ENCODE measurements at regions not wholly inside any gene's neighbourhood (a gene's known extent, or its start where the extent isn't known, plus 50 kb on each side); places are given as distances from the start of the nearest gene placed in this dataset.

DNA sequence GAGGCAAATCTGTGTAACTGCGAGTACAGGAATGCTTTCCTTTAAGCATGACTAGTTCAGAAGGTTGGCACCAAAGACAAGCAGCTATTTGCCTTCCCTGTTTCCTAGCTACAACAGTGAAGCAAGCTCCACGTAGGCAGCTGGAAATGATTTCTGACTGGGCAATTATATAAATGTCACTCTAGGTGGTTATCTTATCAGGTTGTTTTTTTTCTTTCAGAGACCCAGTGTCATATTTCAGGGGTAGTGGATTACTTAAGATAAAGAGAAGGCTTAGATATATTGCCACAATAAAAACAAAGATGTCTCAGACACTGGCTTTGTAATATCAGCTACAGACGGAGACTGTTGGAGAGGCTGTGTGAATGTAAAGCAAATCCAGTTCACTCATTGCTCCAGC lies 748.9 kb upstream of the NXPH2 start:
- FAIRE-seq: no peak
- TF ChIP-seq POLR2A (IDR thresholded peaks at IDR 0.05; ENCODE audit: low read depth, low read length): no peak
- DNase-seq (ENCODE audit: insufficient read length, low spot score): no peak

DNA sequence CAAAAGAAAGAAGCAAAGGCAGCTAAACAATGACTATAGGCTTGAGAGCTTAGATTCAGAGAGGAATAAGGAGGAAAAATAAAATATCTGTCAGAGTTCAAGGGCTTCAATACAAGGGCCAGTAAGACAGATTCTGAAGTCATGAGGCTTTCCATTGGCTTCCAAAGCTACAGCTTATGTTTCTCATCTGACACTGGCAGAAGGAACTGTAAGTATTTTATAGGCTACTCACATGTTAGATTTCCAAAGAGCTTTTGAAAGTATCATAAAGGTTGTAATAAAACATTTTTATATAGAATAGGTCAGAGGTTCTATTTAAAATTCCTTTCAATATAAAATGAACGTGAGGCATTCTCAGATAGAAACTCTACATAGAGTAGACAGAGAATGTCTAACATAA lies 746.6 kb upstream of the NXPH2 start:
- DNase-seq (ENCODE audit: insufficient read length, low spot score): no peak
- TF ChIP-seq POLR2A (IDR thresholded peaks at IDR 0.05; ENCODE audit: low read depth, low read length): no peak
- no peak for FAIRE-seq

DNA sequence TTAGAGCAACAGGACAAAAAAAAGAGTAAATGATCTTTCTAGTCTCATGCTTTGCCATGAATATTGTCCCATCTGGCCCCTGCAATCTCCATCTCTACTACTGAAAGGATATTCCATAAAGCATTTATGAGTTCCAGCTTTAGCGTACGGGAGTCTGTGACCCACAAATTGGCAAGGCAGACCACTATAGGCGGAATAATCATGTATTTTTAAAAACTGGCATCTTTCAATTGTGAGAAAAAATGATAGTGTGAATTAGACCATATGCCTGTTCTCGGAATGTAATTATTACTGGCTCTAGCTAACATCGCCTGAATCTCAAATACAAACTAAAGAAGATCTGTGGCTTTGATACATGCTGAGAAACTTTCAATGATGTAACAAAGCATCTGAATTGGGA lies 738.1 kb upstream of the NXPH2 start:
- no peak for FAIRE-seq
- no peak for TF ChIP-seq POLR2A (IDR thresholded peaks at IDR 0.05; ENCODE audit: low read depth, low read length)
- DNase-seq (ENCODE audit: insufficient read length, low spot score): no peak

DNA sequence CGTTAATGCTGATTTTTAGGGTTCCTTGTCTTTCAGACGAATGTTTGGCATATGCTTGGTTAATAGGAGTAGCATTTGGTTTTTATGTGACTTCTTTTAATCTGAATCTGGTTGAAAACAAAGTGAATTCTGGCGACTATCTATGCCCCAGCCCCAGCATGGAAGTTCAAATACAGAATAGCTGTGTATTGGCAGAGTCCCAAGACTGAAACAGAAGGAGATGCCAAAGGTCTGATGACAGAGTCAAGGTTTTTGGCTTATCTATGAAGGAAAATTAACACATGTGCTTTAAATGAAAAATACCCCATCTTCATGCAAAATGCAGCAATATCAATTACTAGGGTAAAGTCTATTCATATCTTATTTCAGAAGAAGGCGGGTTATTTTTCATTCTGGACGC lies 734.8 kb upstream of the NXPH2 start:
- TF ChIP-seq POLR2A (IDR thresholded peaks at IDR 0.05; ENCODE audit: low read depth, low read length): no peak
- FAIRE-seq: no peak
- DNase-seq (ENCODE audit: insufficient read length, low spot score): no peak

DNA sequence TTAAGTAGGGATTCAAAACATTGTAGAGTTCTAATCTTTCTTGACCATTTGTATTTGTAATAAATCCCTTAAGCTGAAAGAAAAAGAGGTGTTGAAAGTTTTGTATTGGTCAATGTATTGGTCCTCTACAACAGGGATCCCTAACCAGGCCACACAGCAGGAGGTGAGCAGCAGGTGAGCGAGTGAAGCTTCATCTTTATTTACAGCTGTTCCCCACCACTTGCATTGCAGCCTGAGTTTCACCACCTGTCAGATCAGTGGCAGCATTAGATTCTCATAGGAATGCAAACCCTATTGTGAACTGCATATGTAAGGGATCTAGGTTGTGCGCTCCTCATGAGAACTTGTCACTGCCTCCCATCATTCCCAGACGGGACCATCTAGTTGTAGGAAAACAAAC lies 715.7 kb upstream of the NXPH2 start:
- no peak for FAIRE-seq
- no peak for TF ChIP-seq POLR2A (IDR thresholded peaks at IDR 0.05; ENCODE audit: low read depth, low read length)
- DNase-seq (ENCODE audit: insufficient read length, low spot score): no peak

DNA sequence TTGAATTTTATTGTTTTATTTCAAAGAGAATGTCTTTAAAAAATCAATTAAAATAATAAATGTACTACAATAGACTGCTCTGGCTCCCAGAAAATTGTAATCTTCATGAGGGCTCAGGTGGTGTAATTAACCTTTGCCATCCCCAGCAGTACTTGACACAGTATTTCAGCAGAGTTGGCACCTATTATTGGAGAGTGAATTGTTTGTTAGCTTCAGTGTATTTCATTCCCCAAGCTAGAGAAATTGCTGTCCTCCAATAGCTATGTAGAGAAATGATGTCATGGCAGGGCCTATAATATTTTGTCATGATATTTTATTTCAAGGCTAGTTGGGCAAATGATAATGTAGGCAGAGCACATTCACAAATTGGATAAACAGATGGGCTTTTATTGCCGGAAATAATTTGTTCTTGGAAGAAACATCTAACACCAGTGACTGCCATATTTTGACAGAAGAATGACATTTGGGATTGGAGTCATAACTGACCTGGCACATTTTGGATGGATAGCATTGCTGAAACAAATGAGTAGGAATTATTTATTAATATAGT lies 712.0 kb upstream of the NXPH2 start:
- FAIRE-seq: no peak
- DNase-seq (ENCODE audit: insufficient read length, low spot score): no peak
- TF ChIP-seq POLR2A (IDR thresholded peaks at IDR 0.05; ENCODE audit: low read depth, low read length): no peak

DNA sequence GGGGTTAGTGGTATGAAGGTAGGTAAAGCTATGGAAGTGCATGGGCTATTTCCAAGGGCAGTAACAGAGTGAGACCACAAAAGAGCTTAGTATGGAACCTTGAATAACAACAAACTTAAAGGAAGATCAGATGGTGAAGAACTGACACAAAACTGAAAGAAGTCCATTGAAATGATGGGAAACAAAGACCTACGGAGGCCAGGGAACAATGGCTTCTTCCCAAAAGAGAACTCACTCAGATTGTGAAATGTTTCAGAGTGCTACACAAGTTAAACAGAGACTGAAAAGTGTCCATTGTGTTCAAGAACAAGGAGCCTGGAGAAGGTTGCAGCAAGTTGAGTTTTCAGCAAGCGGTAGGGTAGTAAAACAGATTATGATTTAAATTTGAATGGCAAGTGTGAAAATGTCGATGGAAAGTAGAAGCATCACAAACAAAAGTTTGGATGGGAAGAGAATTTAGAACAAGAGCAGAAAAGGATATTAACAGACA lies 700.0 kb upstream of the NXPH2 start:
- DNase-seq (ENCODE audit: insufficient read length, low spot score): no peak

DNA sequence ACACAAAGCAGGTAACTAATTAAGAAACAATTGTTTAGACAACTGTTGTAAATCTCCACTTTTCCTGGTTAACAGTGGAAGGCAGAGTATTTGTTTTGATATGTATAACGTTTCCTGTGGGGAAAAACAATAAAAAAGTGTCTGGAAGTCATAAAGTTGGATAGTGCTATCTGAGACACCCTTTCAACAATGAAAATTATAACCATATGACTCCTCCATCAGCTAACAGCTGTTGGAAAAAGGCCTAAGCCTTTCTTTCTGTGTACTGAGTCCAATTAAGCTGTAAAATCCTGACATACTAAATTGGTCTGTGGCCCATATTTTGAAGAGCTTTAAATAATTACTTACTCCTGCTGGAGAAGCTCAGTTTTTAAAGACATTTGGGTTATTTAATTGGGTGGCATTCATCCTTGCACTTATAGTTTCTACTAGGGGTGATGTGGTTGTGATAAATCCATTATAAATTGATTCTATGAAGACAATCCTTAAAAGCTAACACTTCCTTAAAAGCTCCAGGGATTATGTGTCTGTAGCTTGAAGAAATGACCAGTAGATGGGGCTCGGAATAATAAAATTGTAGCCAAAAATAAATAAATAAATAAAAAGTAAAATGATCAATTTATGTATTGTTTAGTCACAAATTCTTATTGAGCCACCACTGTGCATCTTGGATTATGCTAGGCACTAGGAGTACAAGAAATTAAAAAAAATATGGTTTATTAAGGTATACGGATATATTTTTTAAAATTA lies 698.1 kb upstream of the NXPH2 start:
- FAIRE-seq (no peak), DNase-seq (ENCODE audit: insufficient read length, low spot score) (no peak)
- no peak for TF ChIP-seq POLR2A (IDR thresholded peaks at IDR 0.05; ENCODE audit: low read depth, low read length)

More for the DNA sequence above, 700.0 kb upstream of the NXPH2 start:
- TF ChIP-seq POLR2A (IDR thresholded peaks at IDR 0.05; ENCODE audit: low read depth, low read length): no peak
- no peak for FAIRE-seq

DNA sequence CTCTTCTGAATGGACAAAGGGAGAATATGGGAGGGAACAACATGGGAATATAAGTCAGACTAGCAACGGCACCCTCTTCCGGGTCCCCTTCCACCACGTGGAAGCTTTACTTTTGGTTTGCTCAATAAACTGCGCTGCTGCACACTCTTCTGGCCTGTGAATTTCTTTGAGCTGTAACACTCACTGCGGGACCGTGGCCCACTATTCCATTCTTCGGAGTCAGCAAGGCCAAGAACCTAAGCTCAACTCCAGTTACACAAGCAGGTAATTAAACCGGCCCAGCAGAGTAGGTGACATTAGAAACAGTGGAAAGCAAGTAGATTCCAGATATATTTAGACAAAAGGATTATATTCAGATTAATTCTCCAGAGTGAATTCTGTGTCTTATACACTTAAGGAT lies 697.4 kb upstream of the NXPH2 start:
- FAIRE-seq: no peak
- no peak for DNase-seq (ENCODE audit: insufficient read length, low spot score)
- no peak for TF ChIP-seq POLR2A (IDR thresholded peaks at IDR 0.05; ENCODE audit: low read depth, low read length)

DNA sequence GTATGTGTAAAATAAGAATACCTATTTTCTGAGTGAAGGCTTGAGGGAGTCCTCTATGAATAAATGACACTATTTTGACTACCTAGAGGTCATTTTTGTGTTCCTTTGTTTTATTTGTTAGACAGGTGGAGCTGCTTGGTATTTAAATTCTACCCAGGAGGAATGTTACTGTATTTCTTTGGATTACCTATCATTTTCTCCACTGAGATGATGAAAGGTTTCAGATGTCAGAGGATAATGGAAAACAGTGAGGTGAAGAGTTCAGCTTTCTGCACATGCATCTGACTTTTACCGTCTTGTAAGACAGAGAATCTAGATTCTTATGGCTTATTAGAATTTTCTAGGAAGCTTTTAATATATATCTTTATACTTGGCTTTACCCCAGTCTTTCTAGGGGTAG lies 689.8 kb upstream of the NXPH2 start:
- DNase-seq (ENCODE audit: insufficient read length, low spot score): no peak
- FAIRE-seq: no peak
- no peak for TF ChIP-seq POLR2A (IDR thresholded peaks at IDR 0.05; ENCODE audit: low read depth, low read length)

DNA sequence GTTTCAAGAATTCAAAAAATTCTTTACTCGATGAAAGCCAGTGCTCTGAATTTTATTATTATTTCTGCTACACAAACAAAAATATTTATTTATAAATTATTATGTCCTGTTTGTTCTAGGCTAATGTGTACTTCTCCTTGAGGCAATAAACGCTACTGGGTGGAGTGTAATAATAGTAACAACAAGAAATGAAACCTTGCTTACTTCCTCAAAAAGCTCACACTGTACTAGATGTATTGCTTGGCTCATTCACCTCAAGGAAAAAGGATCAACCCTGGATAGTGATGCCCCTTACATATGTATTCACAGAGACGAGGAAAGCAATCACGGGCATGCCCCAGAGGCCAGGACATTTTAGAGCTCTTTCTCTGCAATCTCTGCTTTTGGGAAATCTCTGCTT lies 685.6 kb upstream of the NXPH2 start:
- no peak for FAIRE-seq
- no peak for TF ChIP-seq POLR2A (IDR thresholded peaks at IDR 0.05; ENCODE audit: low read depth, low read length)
- no peak for DNase-seq (ENCODE audit: insufficient read length, low spot score)

DNA sequence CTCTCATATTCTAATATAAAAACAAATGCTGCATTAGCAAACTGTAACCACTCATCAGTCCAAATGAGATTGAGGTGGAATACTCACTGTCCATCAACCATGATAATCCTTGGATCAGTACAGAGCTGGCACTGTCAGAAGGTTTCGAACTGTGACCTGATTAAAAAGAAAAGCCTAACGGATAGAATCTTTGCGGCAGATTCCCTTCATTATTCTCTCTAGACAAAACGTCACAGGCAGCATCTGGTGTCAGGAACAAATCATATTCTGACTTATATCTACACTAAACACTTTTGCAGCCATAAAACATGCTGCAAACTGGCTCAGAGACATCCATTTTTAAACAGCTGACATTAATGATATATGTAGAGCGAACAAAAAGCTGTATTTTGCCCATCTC lies 677.7 kb upstream of the NXPH2 start:
- DNase-seq (ENCODE audit: insufficient read length, low spot score) (no peak), FAIRE-seq (no peak)
- no peak for TF ChIP-seq POLR2A (IDR thresholded peaks at IDR 0.05; ENCODE audit: low read depth, low read length)

DNA sequence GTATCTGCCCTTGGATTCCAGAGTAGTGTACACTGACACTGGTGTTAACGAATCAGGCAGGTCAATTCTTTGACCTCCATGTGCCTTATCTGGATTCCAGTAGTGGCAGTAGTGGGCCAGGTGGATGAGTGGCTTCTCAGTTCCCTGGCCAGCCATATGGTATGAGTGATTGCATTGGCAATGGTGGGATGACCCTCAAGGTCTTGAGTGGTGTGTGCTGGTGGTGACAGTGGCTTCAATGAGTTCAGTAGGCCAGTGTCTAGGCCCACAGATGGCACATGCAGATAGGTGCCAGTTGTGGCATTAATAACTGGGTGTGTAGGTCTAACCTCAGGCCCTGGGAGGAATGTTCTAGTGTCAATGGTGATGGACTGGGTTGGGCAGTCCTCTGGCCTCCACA lies 674.1 kb upstream of the NXPH2 start:
- no peak for DNase-seq (ENCODE audit: insufficient read length, low spot score)
- FAIRE-seq: no peak
- TF ChIP-seq POLR2A (IDR thresholded peaks at IDR 0.05; ENCODE audit: low read depth, low read length): no peak

DNA sequence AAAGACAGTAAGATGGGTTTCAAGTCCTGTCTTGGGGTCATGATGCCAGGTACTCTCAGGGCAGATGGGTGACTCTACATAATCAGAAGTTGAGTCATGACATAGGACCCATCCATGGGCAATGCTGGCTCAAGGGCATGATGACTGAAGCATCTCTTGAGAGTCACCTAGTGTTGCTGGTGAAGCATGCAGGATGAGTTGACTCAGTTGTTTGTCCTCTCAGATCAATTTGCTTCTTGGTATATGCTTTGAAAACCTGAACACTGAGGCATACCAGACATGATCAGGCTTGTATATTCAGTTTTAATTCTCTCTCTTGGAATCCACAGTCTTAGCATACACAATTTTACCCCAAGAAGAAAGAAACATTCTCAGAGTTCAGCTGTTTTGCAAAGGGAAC lies 658.9 kb upstream of the NXPH2 start:
- no peak for TF ChIP-seq POLR2A (IDR thresholded peaks at IDR 0.05; ENCODE audit: low read depth, low read length)
- FAIRE-seq: no peak
- DNase-seq (ENCODE audit: insufficient read length, low spot score): no peak

DNA sequence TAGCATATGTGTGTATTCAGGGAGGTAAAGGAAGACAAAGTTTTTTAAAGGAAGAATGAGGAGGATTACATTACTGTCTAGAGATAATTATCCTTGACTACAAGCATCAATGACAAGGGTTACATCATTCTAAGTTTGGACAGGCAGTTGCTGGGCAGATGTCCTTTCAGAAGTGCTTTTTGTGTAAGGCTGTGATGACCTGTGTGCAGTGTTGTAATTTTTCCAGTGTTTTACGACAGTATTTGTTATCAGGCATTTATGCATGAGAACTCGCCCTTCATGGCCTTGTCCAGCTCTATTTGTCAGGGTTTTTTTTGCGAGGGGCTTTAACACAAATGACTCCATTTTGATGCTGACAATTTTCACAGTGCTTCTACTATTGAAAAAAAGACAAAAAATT lies 658.3 kb upstream of the NXPH2 start:
- DNase-seq (ENCODE audit: insufficient read length, low spot score) (no peak), FAIRE-seq (no peak)
- TF ChIP-seq POLR2A (IDR thresholded peaks at IDR 0.05; ENCODE audit: low read depth, low read length): no peak
